T-cell (primary cell): ENCODE measurements at regions not wholly inside any gene's neighbourhood (a gene's known extent, or its start where the extent isn't known, plus 50 kb on each side); places are given as distances from the start of the nearest gene placed in this dataset.

Source experiments
- ATAC-seq, 4 experiments: fragments of 200-7000 bp in 3 of 4; fragments of 150-1000 bp in 1 of 4; cut with Tn5 transposase; replicated peaks in 1 of 4; 1 replicate in 3 of 4; 2 replicates in 1 of 4; pipeline ENCODE4 v1.10.0; 2021; ENCODE audit warnings: moderate library complexity in 3 of 4, mild to moderate bottlenecking in 2 of 4, moderate number of reproducible peaks in 1 of 4
- CTCF ChIA-PET, 2 donors: fragments of 300-600 bp; sonication (Branson Sonifier 250); formaldehyde crosslinking; loops; one replicate each; lab custom pipeline; 2022; ENCODE audit warnings: antibody characterized with exemption in 2 of 2; lab: Charles Lee
- POLR2A ChIA-PET, 2 donors: fragments of 300-600 bp; sonication (Branson Sonifier 250); formaldehyde crosslinking; loops; one replicate each; lab custom pipeline; 2022; ENCODE audit warnings: antibody characterized with exemption in 2 of 2; lab: Charles Lee
- DNase-seq, 35 experiments: peaks; one replicate each; pipeline versions ENCODE4 v3.0.0 to v3.0.0-alpha.2; 2013 to 2023
- H3K27ac ChIP-seq: one replicate; pipeline ENCODE4 v1.5.1; 2013; ENCODE audit warnings: low read length
- H3K27me3 ChIP-seq, 2 experiments: replicated peaks in 1 of 2; 1 replicate in 1 of 2; 2 replicates in 1 of 2; pipeline versions ENCODE4 v1.6.1 to v1.7.0; 2013; ENCODE audit warnings: low read length in 1 of 2, mixed read lengths in 1 of 2; ENCODE audit not compliant: control insufficient read depth in 2 of 2, insufficient read depth in 2 of 2; ENCODE audit errors: extremely low read depth in 1 of 2
- H3K36me3 ChIP-seq, 2 donors: 1 replicate in 1 of 2; 2 replicates in 1 of 2; pipeline versions ENCODE4 v1.6.1 to v1.7.0; 2013; ENCODE audit warnings: low read length in 1 of 2; ENCODE audit not compliant: control insufficient read depth in 2 of 2, insufficient read depth in 1 of 2; ENCODE audit errors: extremely low read depth in 1 of 2
- H3K4me1 ChIP-seq, 2 experiments: 1 replicate in 1 of 2; 2 replicates in 1 of 2; pipeline versions ENCODE4 v1.6.1 to v1.7.0; 2013; ENCODE audit warnings: low read length in 2 of 2, mixed read lengths in 1 of 2; ENCODE audit not compliant: insufficient read depth in 2 of 2, control insufficient read depth in 1 of 2; ENCODE audit errors: extremely low read depth in 1 of 2
- H3K4me3 ChIP-seq, 2 donors: 1 replicate in 1 of 2; 2 replicates in 1 of 2; pipeline versions ENCODE4 v1.5.1 to v1.7.0; 2013; ENCODE audit warnings: mild to moderate bottlenecking in 2 of 2, low read length in 1 of 2, moderate library complexity in 1 of 2; ENCODE audit not compliant: control insufficient read depth in 1 of 2; ENCODE audit errors: extremely low read depth in 1 of 2
- H3K9me3 ChIP-seq: 2 replicates; pipeline ENCODE4 v1.7.0; 2013
- H3K27ac Mint-ChIP-seq, 2 donors: one replicate each; pipeline ENCODE4 v1.8.0; 2020 to 2021; ENCODE audit warnings: mild to moderate bottlenecking in 2 of 2, mixed read lengths in 2 of 2
- H3K27me3 Mint-ChIP-seq, 2 donors: one replicate each; pipeline ENCODE4 v1.8.0; 2021 to 2022; ENCODE audit warnings: mixed read lengths in 2 of 2
- H3K36me3 Mint-ChIP-seq: one replicate; pipeline ENCODE4 v1.8.0; 2021; ENCODE audit warnings: mixed read lengths
- H3K4me1 Mint-ChIP-seq, 3 donors: one replicate each; pipeline ENCODE4 v1.8.0; 2020 to 2022; ENCODE audit warnings: mixed read lengths in 3 of 3, mild to moderate bottlenecking in 1 of 3
- H3K4me3 Mint-ChIP-seq, 3 donors: one replicate each; pipeline ENCODE4 v1.8.0; 2020 to 2022; ENCODE audit warnings: mild to moderate bottlenecking in 3 of 3, mixed read lengths in 3 of 3, moderate library complexity in 3 of 3
- H3K9me3 Mint-ChIP-seq, 3 donors: one replicate each; pipeline ENCODE4 v1.8.0; 2020 to 2022; ENCODE audit warnings: mixed read lengths in 3 of 3
- WGBS: methylation state at CpG from one replicate; pipeline ENCODE4 v1.1.5; 2013; ENCODE audit warnings: missing lambda C conversion rate; ENCODE audit not compliant: insufficient coverage; 5-methylcytosine and 5-hydroxymethylcytosine counted together

- H3K36me3 Mint-ChIP-seq, result no peaks in the 10 kb centered on the region
- Histone ChIP-seq H3K4me1 (no peaks in the 10 kb centered on the region), H3K36me3 (no peaks in the 10 kb centered on the region), H3K4me3 (no peak overlapping the region), H3K27ac (no peak overlapping the region), H3K9me3 (no peaks in the 10 kb centered on the region), H3K27me3 (no peaks in the 10 kb centered on the region)
- no peak overlapping the region for H3K4me3 Mint-ChIP-seq
- ChIA-PET POLR2A (no interaction called here), CTCF (no interaction called here)
- H3K27ac Mint-ChIP-seq, result no peak overlapping the region
- H3K27me3 Mint-ChIP-seq, result no peaks in the 10 kb centered on the region
- peaks cover 3 to 9% (median 8%) of the 10 kb centered on the region in 3 donors for H3K9me3 Mint-ChIP-seq
- DNase-seq, result no peak
- no peak for ATAC-seq
- H3K4me1 Mint-ChIP-seq, result no peaks in the 10 kb centered on the region
Observed at GRCh38 chr7:13731643-13732042, 257.8 kb downstream of the ETV1 start.

DNA sequence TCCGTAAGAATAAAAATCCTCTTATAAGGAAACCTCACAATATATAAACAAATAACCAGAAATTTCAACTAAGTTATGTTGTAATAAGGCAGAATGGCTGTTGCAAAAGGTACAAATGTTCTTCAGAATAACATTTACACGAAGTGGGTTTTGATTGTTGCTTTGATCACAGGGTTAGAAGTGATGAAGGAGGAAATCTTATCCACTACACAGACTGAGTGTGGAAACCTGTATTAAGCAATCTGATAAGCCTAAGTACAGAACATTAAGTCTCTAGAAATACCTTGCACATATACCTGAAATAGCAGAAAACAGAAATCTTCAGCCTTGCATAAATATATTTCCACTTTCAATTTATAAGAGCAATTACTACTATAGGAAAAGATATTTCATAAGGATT is 251.9 kb downstream of the ETV1 start:
- H3K4me1 Mint-ChIP-seq, result no peaks in the 10 kb centered on the region
- Histone ChIP-seq H3K27ac (no peak overlapping the region), H3K9me3 (no peaks in the 10 kb centered on the region), H3K4me3 (no peak overlapping the region), H3K27me3 (no peaks in the 10 kb centered on the region), H3K36me3 (no peaks in the 10 kb centered on the region), H3K4me1 (no peaks in the 10 kb centered on the region)
- no peak overlapping the region for H3K4me3 Mint-ChIP-seq
- H3K27me3 Mint-ChIP-seq, result peaks cover 0 to 2% of the 10 kb centered on the region in 2 donors
- H3K27ac Mint-ChIP-seq, result no peak overlapping the region
- WGBS, result no CpG with 5 or more reads among the region's 2 CpGs
- no peaks in the 10 kb centered on the region for H3K36me3 Mint-ChIP-seq
- ChIA-PET POLR2A (no interaction called here), CTCF (no interaction called here)
- ATAC-seq, result no peak
- peaks cover 0 to 4% (median 0%) of the 10 kb centered on the region in 3 donors for H3K9me3 Mint-ChIP-seq
- no peak for DNase-seq

DNA sequence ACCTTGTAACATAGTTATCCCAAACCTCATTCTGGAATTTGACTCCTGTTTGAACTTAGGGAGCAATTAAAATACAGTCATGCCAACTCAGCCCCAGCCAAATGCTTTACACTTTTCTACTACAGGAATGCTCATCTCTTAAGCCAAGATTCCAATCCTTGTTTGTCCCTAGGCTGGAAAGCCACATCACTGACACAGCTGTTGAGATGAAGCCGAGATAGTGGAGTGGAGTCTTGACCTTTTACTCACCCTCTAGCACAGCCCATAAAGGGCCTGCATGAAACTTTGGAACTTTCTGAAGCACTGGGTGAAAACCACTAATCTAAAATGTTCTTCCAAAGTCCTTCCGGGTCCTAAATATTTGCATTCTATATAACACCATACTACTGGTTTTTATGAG is 247.3 kb downstream of the ETV1 start:
- H3K36me3 Mint-ChIP-seq, result no peaks in the 10 kb centered on the region
- no peak for ATAC-seq
- peaks cover 0 to 4% (median 0%) of the 10 kb centered on the region in 3 donors for H3K9me3 Mint-ChIP-seq
- ChIA-PET CTCF (no interaction called here), POLR2A (no interaction called here)
- H3K4me3 Mint-ChIP-seq, result no peak overlapping the region
- no peak for DNase-seq
- no peaks in the 10 kb centered on the region for H3K36me3 ChIP-seq
- H3K27ac Mint-ChIP-seq, result no peak overlapping the region
- H3K9me3 ChIP-seq, result no peaks in the 10 kb centered on the region
- peaks cover 0 to 2% of the 10 kb centered on the region in 2 donors for H3K27me3 Mint-ChIP-seq
- H3K27ac ChIP-seq, result no peak overlapping the region
- H3K27me3 ChIP-seq, result no peaks in the 10 kb centered on the region
- 100% methylated on average over 1 of the region's 2 CpGs for WGBS
- H3K4me3 ChIP-seq, result no peak overlapping the region
- no peaks in the 10 kb centered on the region for H3K4me1 Mint-ChIP-seq
- no peaks in the 10 kb centered on the region for H3K4me1 ChIP-seq

- Mint-ChIP-seq H3K27ac (no peak overlapping the region), H3K9me3 (peaks cover 0 to 4% (median 0%) of the 10 kb centered on the region in 3 donors), H3K4me1 (no peaks in the 10 kb centered on the region), H3K27me3 (peaks cover 0 to 2% of the 10 kb centered on the region in 2 donors), H3K36me3 (no peaks in the 10 kb centered on the region), H3K4me3 (no peak overlapping the region)
- peak in 2 of 35 experiments; percentile 0 to 14 for DNase-seq
- WGBS, result 67% methylated on average over 1 of the region's 1 CpG
- H3K4me1 ChIP-seq, result no peaks in the 10 kb centered on the region
- H3K27ac ChIP-seq, result no peak overlapping the region
- H3K27me3 ChIP-seq, result no peaks in the 10 kb centered on the region
- CTCF ChIA-PET, result no interaction called here
- POLR2A ChIA-PET, result no interaction called here
- H3K9me3 ChIP-seq, result no peaks in the 10 kb centered on the region
- no peaks in the 10 kb centered on the region for H3K36me3 ChIP-seq
- H3K4me3 ChIP-seq, result no peak overlapping the region
- ATAC-seq, result no peak
Observed at GRCh38 chr7:13742811-13743210, 246.7 kb downstream of the ETV1 start.

DNA sequence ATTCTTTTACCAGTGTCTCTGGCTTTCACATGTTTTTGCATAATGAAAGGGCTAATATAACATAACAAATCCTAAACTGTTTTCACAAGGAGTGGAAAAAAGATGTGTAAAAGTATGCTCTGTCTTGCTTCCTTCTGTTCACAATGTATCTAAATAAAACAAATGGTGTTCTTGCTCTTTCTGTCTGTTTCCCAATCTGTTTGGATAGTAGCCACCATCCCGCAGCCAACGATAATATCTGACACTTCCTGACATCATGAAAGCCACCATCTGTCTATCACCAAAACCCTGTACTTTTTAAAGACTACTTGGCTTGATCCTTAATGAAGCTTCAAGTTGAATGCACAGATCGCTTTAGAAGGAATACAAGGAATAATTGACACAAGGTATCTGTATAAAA is 246.2 kb downstream of the ETV1 start:
- Histone ChIP-seq H3K36me3 (no peaks in the 10 kb centered on the region), H3K27ac (no peak overlapping the region), H3K4me3 (no peak overlapping the region), H3K4me1 (no peaks in the 10 kb centered on the region), H3K9me3 (no peaks in the 10 kb centered on the region), H3K27me3 (no peaks in the 10 kb centered on the region)
- no peak overlapping the region for H3K4me3 Mint-ChIP-seq
- H3K4me1 Mint-ChIP-seq, result no peaks in the 10 kb centered on the region
- ChIA-PET CTCF (no interaction called here), POLR2A (no interaction called here)
- no peak overlapping the region for H3K27ac Mint-ChIP-seq
- no peaks in the 10 kb centered on the region for H3K27me3 Mint-ChIP-seq
- no peaks in the 10 kb centered on the region for H3K36me3 Mint-ChIP-seq
- peaks cover 0 to 4% (median 0%) of the 10 kb centered on the region in 3 donors for H3K9me3 Mint-ChIP-seq
- DNase-seq (no peak), ATAC-seq (no peak)
- WGBS, result no CpG with 5 or more reads among the region's 3 CpGs

- POLR2A ChIA-PET, result no interaction called here
Observed at GRCh38 chr7:13745530-13745929, 243.9 kb downstream of the ETV1 start.

DNA sequence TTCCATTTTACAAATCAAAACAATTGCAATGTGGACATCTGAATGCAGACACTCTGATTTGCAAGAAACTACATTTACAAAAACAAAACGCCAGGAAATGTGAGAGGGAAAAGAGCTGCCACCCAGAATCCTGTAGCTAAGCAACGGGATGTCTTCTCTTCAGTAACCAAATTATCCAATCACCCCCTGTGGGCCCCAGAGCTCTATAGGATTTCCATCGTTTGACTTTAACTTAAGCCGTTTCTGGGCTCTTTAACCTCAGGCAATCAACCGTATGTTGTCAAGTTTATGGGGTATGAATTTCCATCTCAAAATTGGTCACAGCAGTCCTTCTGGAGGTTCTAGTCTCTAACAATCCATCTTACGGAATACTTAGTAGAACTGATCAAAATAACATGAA is 240.5 kb downstream of the ETV1 start:
- H3K9me3 Mint-ChIP-seq, result no peaks in the 10 kb centered on the region
- DNase-seq (no peak), ATAC-seq (no peak)
- Histone ChIP-seq H3K27ac (no peak overlapping the region), H3K4me3 (no peak overlapping the region), H3K9me3 (no peaks in the 10 kb centered on the region), H3K4me1 (no peaks in the 10 kb centered on the region), H3K36me3 (no peaks in the 10 kb centered on the region), H3K27me3 (no peaks in the 10 kb centered on the region)
- no peaks in the 10 kb centered on the region for H3K27me3 Mint-ChIP-seq
- POLR2A ChIA-PET, result no interaction called here
- no peaks in the 10 kb centered on the region for H3K4me1 Mint-ChIP-seq
- CTCF ChIA-PET, result no interaction called here
- H3K27ac Mint-ChIP-seq, result no peak overlapping the region
- no peaks in the 10 kb centered on the region for H3K36me3 Mint-ChIP-seq
- 55% methylated on average over 2 of the region's 6 CpGs for WGBS
- no peak overlapping the region for H3K4me3 Mint-ChIP-seq

More at GRCh38 chr7:13745530-13745929, 243.9 kb downstream of the ETV1 start:
- no peak overlapping the region for H3K27ac Mint-ChIP-seq
- no peaks in the 10 kb centered on the region for H3K36me3 Mint-ChIP-seq
- Histone ChIP-seq H3K36me3 (no peaks in the 10 kb centered on the region), H3K4me1 (no peaks in the 10 kb centered on the region), H3K9me3 (no peaks in the 10 kb centered on the region), H3K27me3 (no peaks in the 10 kb centered on the region), H3K27ac (no peak overlapping the region), H3K4me3 (no peak overlapping the region)
- H3K4me1 Mint-ChIP-seq, result no peaks in the 10 kb centered on the region
- H3K4me3 Mint-ChIP-seq, result no peak overlapping the region
- DNase-seq (no peak), ATAC-seq (no peak)
- H3K9me3 Mint-ChIP-seq, result no peaks in the 10 kb centered on the region
- no peaks in the 10 kb centered on the region for H3K27me3 Mint-ChIP-seq
- WGBS, result no CpG with 5 or more reads among the region's 1 CpG
- CTCF ChIA-PET, result interaction anchor here in 1 of 2 donors (0.6 kb wide), 1 partner anchor 428 kb away, joined by 3 read pairs; no protein-coding TSS in a partner anchor
